Upper lobe of left lung (tissue), 6 donors: ENCODE measurements at regions not wholly inside any gene's neighbourhood (a gene's known extent, or its start where the extent isn't known, plus 50 kb on each side); places are given as distances from the start of the nearest gene placed in this dataset.

Experiments used
- ATAC-seq, 2 donors: fragments of 200-7000 bp; cut with Tn5 transposase; one replicate each; pipeline ENCODE4 v1.9.1; 2022; ENCODE audit warnings: mild to moderate bottlenecking in 2 of 2, moderate library complexity in 2 of 2; ENCODE audit not compliant: low FRiP score in 2 of 2
- DNase-seq, 2 donors: peaks; one replicate each; pipeline ENCODE4 v3.0.0-alpha.2; 2019 to 2020
- H3K27ac ChIP-seq, 4 donors: fragments of 200-600 bp; sonication (generic); one replicate each; pipeline ENCODE4 v1.5.1; 2016 to 2019
- H3K27me3 ChIP-seq, 4 donors: fragments of 200-600 bp; sonication (generic); one replicate each; pipeline ENCODE4 v1.5.1; 2017 to 2019
- H3K36me3 ChIP-seq, 4 donors: fragments of 200-600 bp; sonication (generic); one replicate each; pipeline ENCODE4 v1.5.1; 2016 to 2019
- H3K4me1 ChIP-seq, 4 donors: fragments of 200-600 bp; sonication (generic); one replicate each; pipeline ENCODE4 v1.5.1; 2018 to 2019
- H3K4me3 ChIP-seq, 4 donors: fragments of 200-600 bp; sonication (generic); one replicate each; pipeline ENCODE4 v1.5.1; 2017 to 2019; ENCODE audit warnings: mild to moderate bottlenecking in 2 of 4, moderate library complexity in 1 of 4
- H3K9me3 ChIP-seq, 4 donors: fragments of 200-600 bp; sonication (generic); one replicate each; pipeline ENCODE4 v1.5.1; 2018 to 2019
- EP300 ChIP-seq, 4 donors: sonication (generic); formaldehyde crosslinking; IDR thresholded peaks; one replicate each; pipeline ENCODE4 v1.5.1; 2017; ENCODE audit warnings: antibody characterized with exemption in 4 of 4, control low read depth in 2 of 4
- POLR2A ChIP-seq, 4 donors: fragments of 450-650 bp; IDR thresholded peaks; one replicate each; pipeline ENCODE4 v1.5.1; 2016 to 2017; ENCODE audit warnings: antibody characterized with exemption in 4 of 4, mild to moderate bottlenecking in 2 of 4
- POLR2AphosphoS5 ChIP-seq, 2 donors: sonication (generic); formaldehyde crosslinking; IDR thresholded peaks; one replicate each; pipeline ENCODE4 v1.5.1; 2017; ENCODE audit warnings: antibody characterized with exemption in 2 of 2
- WGBS, 2 donors: methylation state at CpG; one replicate each; pipeline ENCODE4 v1.1.5; 2017 to 2018; 5-methylcytosine and 5-hydroxymethylcytosine counted together
- TF ChIP-seq, protein P1 (sequence below), 6 experiments: fragments of 450-650 bp in 4 of 6; fragments of 200-600 bp in 2 of 6; sonication (generic) in 2 of 6; IDR thresholded peaks; one replicate each; pipeline ENCODE4 v1.5.1; 2016 to 2019; ENCODE audit warnings: antibody characterized with exemption in 6 of 6
- donor health status: DM: no; HTN: no; CAD: no; lungs with moderate emphysema.
- donor health status: DM: no; HTN: yes; CAD: no; lungs with severe emphysema.

GRCh38 chr2:45303417-45304202 is 294.4 kb upstream of the SIX2 start:
- Histone ChIP-seq H3K4me1 (peaks cover 0 to 7% (median 2%) of the 10 kb centered on the region in 4 donors), H3K27me3 (no peaks in the 10 kb centered on the region), H3K9me3 (no peaks in the 10 kb centered on the region), H3K27ac (no peak overlapping the region), H3K36me3 (no peaks in the 10 kb centered on the region), H3K4me3 (no peak overlapping the region)
- TF ChIP-seq EP300 (IDR thresholded peaks at IDR 0.05) = no peak
- TF ChIP-seq POLR2A (IDR thresholded peaks at IDR 0.05) = no peak
- TF ChIP-seq POLR2AphosphoS5 (IDR thresholded peaks at IDR 0.05) = no peak
- TF ChIP-seq, protein P1, sequence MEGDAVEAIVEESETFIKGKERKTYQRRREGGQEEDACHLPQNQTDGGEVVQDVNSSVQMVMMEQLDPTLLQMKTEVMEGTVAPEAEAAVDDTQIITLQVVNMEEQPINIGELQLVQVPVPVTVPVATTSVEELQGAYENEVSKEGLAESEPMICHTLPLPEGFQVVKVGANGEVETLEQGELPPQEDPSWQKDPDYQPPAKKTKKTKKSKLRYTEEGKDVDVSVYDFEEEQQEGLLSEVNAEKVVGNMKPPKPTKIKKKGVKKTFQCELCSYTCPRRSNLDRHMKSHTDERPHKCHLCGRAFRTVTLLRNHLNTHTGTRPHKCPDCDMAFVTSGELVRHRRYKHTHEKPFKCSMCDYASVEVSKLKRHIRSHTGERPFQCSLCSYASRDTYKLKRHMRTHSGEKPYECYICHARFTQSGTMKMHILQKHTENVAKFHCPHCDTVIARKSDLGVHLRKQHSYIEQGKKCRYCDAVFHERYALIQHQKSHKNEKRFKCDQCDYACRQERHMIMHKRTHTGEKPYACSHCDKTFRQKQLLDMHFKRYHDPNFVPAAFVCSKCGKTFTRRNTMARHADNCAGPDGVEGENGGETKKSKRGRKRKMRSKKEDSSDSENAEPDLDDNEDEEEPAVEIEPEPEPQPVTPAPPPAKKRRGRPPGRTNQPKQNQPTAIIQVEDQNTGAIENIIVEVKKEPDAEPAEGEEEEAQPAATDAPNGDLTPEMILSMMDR (IDR thresholded peaks at IDR 0.05) = no peak
- DNase-seq = no peak
- 79 to 83% methylated on average over 5 of the region's 5 CpGs for WGBS, 2 donors
- ATAC-seq = no peak

- no peaks in the 10 kb centered on the region for H3K27me3 ChIP-seq
- H3K9me3 ChIP-seq = no peaks in the 10 kb centered on the region
- no peaks in the 10 kb centered on the region for H3K36me3 ChIP-seq
- no peak overlapping the region for H3K27ac ChIP-seq
- peaks cover 0 to 7% (median 2%) of the 10 kb centered on the region in 4 donors for H3K4me1 ChIP-seq
- DNase-seq = peak in 1 of 2 donors; percentile 35
- peak in 1 of 2 donors; percentile 56 for ATAC-seq
- TF ChIP-seq POLR2A (IDR thresholded peaks at IDR 0.05) (no peak), EP300 (IDR thresholded peaks at IDR 0.05) (no peak), POLR2AphosphoS5 (IDR thresholded peaks at IDR 0.05) (no peak)
- TF ChIP-seq, protein P1 (IDR thresholded peaks at IDR 0.05) = no peak
- no peak overlapping the region for H3K4me3 ChIP-seq
- WGBS, 2 donors = 33 to 57% methylated on average over 19 of the region's 19 CpGs
Measured at GRCh38 chr2:45301307-45302277, 292.3 kb upstream of the SIX2 start.

DNA sequence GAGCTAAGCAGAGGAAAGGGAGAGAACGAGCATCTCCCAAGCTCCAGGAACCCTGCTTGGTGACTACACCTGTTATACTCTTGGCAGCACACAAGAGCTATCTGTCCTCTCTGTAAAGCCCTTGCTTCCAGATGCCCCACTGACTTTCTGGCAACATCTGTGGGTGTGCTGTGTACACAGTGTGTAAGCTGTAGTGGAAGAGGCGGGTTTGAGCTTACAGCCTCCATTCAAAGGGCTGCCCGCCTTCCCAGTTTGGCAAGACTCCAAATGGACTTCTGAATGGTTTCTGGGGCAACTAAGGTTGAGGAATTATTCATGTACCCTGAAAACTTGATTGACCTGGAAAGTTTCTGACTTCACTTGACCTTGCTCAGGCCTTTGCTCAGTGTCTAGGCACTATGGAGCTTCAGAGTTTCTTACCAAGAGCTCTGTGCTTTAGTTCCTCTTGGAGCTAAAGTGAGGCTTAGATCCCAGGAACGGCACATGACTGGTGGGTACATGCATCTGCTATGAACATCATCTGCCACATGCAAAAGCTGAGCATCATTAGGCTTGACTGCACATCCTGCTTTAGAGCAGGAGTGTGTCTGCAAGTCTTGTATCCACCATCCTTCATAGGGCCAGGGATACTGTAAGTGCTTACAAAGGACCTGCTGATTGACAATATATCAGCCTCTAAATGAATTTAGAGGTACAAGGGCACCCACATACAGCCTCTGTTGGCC is 290.9 kb upstream of the SIX2 start:
- 86 to 87% methylated on average over 2 to 4 of the region's 4 CpGs for WGBS, 2 donors
- DNase-seq (no peak), ATAC-seq (no peak)
- Histone ChIP-seq H3K36me3 (no peaks in the 10 kb centered on the region), H3K27me3 (no peaks in the 10 kb centered on the region), H3K4me3 (no peak overlapping the region), H3K9me3 (no peaks in the 10 kb centered on the region), H3K27ac (no peak overlapping the region), H3K4me1 (peaks cover 0 to 7% (median 2%) of the 10 kb centered on the region in 4 donors)
- TF ChIP-seq POLR2AphosphoS5 (IDR thresholded peaks at IDR 0.05) = no peak
- TF ChIP-seq, protein P1 (IDR thresholded peaks at IDR 0.05) = no peak
- no peak for TF ChIP-seq EP300 (IDR thresholded peaks at IDR 0.05)
- no peak for TF ChIP-seq POLR2A (IDR thresholded peaks at IDR 0.05)

- H3K9me3 ChIP-seq = no peaks in the 10 kb centered on the region
- WGBS, 2 donors = 87 to 95% methylated on average over 4 of the region's 4 CpGs
- H3K36me3 ChIP-seq = no peaks in the 10 kb centered on the region
- H3K4me3 ChIP-seq = no peak overlapping the region
- TF ChIP-seq POLR2A (IDR thresholded peaks at IDR 0.05) (no peak), EP300 (IDR thresholded peaks at IDR 0.05) (no peak), POLR2AphosphoS5 (IDR thresholded peaks at IDR 0.05) (no peak)
- TF ChIP-seq, protein P1 (IDR thresholded peaks at IDR 0.05) = no peak
- peaks cover 0 to 7% (median 2%) of the 10 kb centered on the region in 4 donors for H3K4me1 ChIP-seq
- no peak for ATAC-seq
- H3K27ac ChIP-seq = no peak overlapping the region
- H3K27me3 ChIP-seq = no peaks in the 10 kb centered on the region
- no peak for DNase-seq
Measured at GRCh38 chr2:45299361-45299760, 290.1 kb upstream of the SIX2 start.
